H9 (cell line): ENCODE measurements at regions not wholly inside any gene's neighbourhood (a gene's known extent, or its start where the extent isn't known, plus 50 kb on each side); places are given as distances from the start of the nearest gene placed in this dataset.

Source experiments
- DNase-seq: peaks from one replicate; pipeline ENCODE4 v3.0.0-alpha.2; 2017
- H2AFZ ChIP-seq: one replicate; pipeline ENCODE4 v1.6.1; 2013; ENCODE audit warnings: mild to moderate bottlenecking, low read length, control low read depth, moderate library complexity
- H2AK5ac ChIP-seq: 2 replicates; pipeline ENCODE4 v1.6.1; 2013; ENCODE audit warnings: low read length, control low read depth, mixed read lengths; ENCODE audit not compliant: insufficient read length
- H2BK120ac ChIP-seq: one replicate; pipeline ENCODE4 v1.6.1; 2013; ENCODE audit warnings: low read depth, mild to moderate bottlenecking, low read length, control low read depth, inconsistent platforms; ENCODE audit not compliant: poor library complexity, severe bottlenecking
- H2BK12ac ChIP-seq: 2 replicates; pipeline ENCODE4 v1.6.1; 2013; ENCODE audit warnings: low read length, control low read depth, mixed read lengths, low read depth; ENCODE audit not compliant: insufficient read length
- H2BK15ac ChIP-seq: 2 replicates; pipeline ENCODE4 v1.6.1; 2013; ENCODE audit warnings: low read depth, low read length, control low read depth
- H2BK20ac ChIP-seq: one replicate; pipeline ENCODE4 v1.6.1; 2013; ENCODE audit warnings: low read depth, mild to moderate bottlenecking, low read length, control low read depth, inconsistent platforms; ENCODE audit not compliant: poor library complexity, severe bottlenecking
- H2BK5ac ChIP-seq: 2 replicates; pipeline ENCODE4 v1.6.1; 2013; ENCODE audit warnings: low read length, control low read depth, mixed read lengths; ENCODE audit not compliant: insufficient read length
- H3K14ac ChIP-seq: 2 replicates; pipeline ENCODE4 v1.6.1; 2013; ENCODE audit warnings: low read length, control low read depth; ENCODE audit not compliant: insufficient read depth
- H3K18ac ChIP-seq: 2 replicates; pipeline ENCODE4 v1.6.1; 2013; ENCODE audit warnings: low read depth, mild to moderate bottlenecking, mixed read lengths, low read length, control low read depth; ENCODE audit not compliant: insufficient read length
- H3K23ac ChIP-seq: 2 replicates; pipeline ENCODE4 v1.6.1; 2013; ENCODE audit warnings: low read length, control low read depth, mixed read lengths, low read depth; ENCODE audit not compliant: insufficient read length
- H3K23me2 ChIP-seq: 2 replicates; pipeline ENCODE4 v1.6.1; 2013; ENCODE audit warnings: low read depth, mild to moderate bottlenecking, mixed read lengths, low read length, control low read depth; ENCODE audit not compliant: insufficient read length, poor library complexity, severe bottlenecking
- H3K27ac ChIP-seq: 2 replicates; pipeline ENCODE4 v1.5.1; 2013; ENCODE audit warnings: low read length, control low read depth, mixed read lengths, low read depth; ENCODE audit not compliant: insufficient read length
- H3K27me3 ChIP-seq: 2 replicates; pipeline ENCODE4 v1.6.1; 2013; ENCODE audit warnings: low read length, control low read depth, inconsistent platforms; ENCODE audit not compliant: insufficient read depth
- H3K4ac ChIP-seq: 2 replicates; pipeline ENCODE4 v1.6.1; 2013; ENCODE audit warnings: low read depth, mild to moderate bottlenecking, control low read depth, inconsistent platforms, low read length, moderate library complexity
- H3K4me1 ChIP-seq: 2 replicates; pipeline ENCODE4 v1.6.1; 2013; ENCODE audit warnings: low read length, control low read depth, inconsistent platforms; ENCODE audit not compliant: insufficient read depth
- H3K4me2 ChIP-seq: 2 replicates; pipeline ENCODE4 v1.6.1; 2013; ENCODE audit warnings: low read length, control low read depth, mixed read lengths; ENCODE audit not compliant: insufficient read length, insufficient read depth
- H3K56ac ChIP-seq: 2 replicates; pipeline ENCODE4 v1.6.1; 2013; ENCODE audit warnings: low read depth, mild to moderate bottlenecking, mixed read lengths, low read length, control low read depth; ENCODE audit not compliant: insufficient read length
- H3K79me1 ChIP-seq: 2 replicates; pipeline ENCODE4 v1.6.1; 2013; ENCODE audit warnings: low read depth, mild to moderate bottlenecking, moderate library complexity, low read length, control low read depth, inconsistent platforms; ENCODE audit not compliant: insufficient read depth, poor library complexity, severe bottlenecking
- H3K79me2 ChIP-seq: 2 replicates; pipeline ENCODE4 v1.6.1; 2013; ENCODE audit warnings: low read length, control low read depth, inconsistent platforms; ENCODE audit not compliant: insufficient read depth
- H3K9ac ChIP-seq: 2 replicates; pipeline ENCODE4 v1.6.1; 2013; ENCODE audit warnings: low read length, control low read depth, mixed read lengths; ENCODE audit not compliant: insufficient read length; ENCODE audit errors: extremely low read depth
- H3K9me3 ChIP-seq: one replicate; pipeline ENCODE4 v1.6.1; 2013; ENCODE audit warnings: low read depth, low read length, inconsistent platforms; ENCODE audit not compliant: control insufficient read depth
- H3T11ph ChIP-seq: one replicate; pipeline ENCODE4 v1.6.1; 2013; ENCODE audit warnings: mild to moderate bottlenecking, low read length, control low read depth, inconsistent platforms
- H4K20me1 ChIP-seq: one replicate; pipeline ENCODE4 v1.6.1; 2013; ENCODE audit not compliant: control insufficient read depth, insufficient read length, insufficient read depth
- H4K5ac ChIP-seq: 2 replicates; pipeline ENCODE4 v1.6.1; 2013; ENCODE audit warnings: low read depth, mild to moderate bottlenecking, mixed read lengths, low read length, control low read depth; ENCODE audit not compliant: insufficient read length
- H4K8ac ChIP-seq: replicated peaks from 2 replicates; pipeline ENCODE4 v1.6.1; 2013; ENCODE audit warnings: low read length, control low read depth, mixed read lengths, low read depth; ENCODE audit not compliant: insufficient read length
- H4K91ac ChIP-seq: 2 replicates; pipeline ENCODE4 v1.6.1; 2013; ENCODE audit warnings: low read depth, mild to moderate bottlenecking, moderate library complexity, mixed read lengths, low read length, control low read depth; ENCODE audit not compliant: insufficient read length
- H3K27ac Mint-ChIP-seq, 3 experiments: 2 replicates in 2 of 3; 3 replicates in 1 of 3; pipeline ENCODE4 v1.8.0; 2020 to 2021; ENCODE audit warnings: mixed read lengths in 3 of 3, mild to moderate bottlenecking in 1 of 3, moderate library complexity in 1 of 3
- H3K27me3 Mint-ChIP-seq: 2 replicates; pipeline ENCODE4 v1.8.0; 2021; ENCODE audit warnings: low read depth, mild to moderate bottlenecking, moderate library complexity, mixed read lengths
- H3K36me3 Mint-ChIP-seq, 3 experiments: 2 replicates in 2 of 3; 3 replicates in 1 of 3; pipeline ENCODE4 v1.8.0; 2020 to 2021; ENCODE audit warnings: low read depth in 3 of 3, mixed read lengths in 3 of 3; ENCODE audit not compliant: insufficient read depth in 1 of 3
- H3K4me1 Mint-ChIP-seq, 2 experiments: 2 replicates each; pipeline ENCODE4 v1.8.0; 2020; ENCODE audit warnings: mixed read lengths in 2 of 2
- H3K4me3 Mint-ChIP-seq, 2 experiments: 2 replicates in 1 of 2; 3 replicates in 1 of 2; pipeline ENCODE4 v1.8.0; 2020 to 2021; ENCODE audit warnings: mild to moderate bottlenecking in 2 of 2, mixed read lengths in 2 of 2, moderate library complexity in 1 of 2
- H3K9me3 Mint-ChIP-seq, 2 experiments: 2 replicates in 1 of 2; 3 replicates in 1 of 2; pipeline ENCODE4 v1.8.0; 2020; ENCODE audit warnings: mild to moderate bottlenecking in 2 of 2, mixed read lengths in 2 of 2, moderate library complexity in 1 of 2
- CTCF ChIP-seq: fragments of 200-600 bp; sonication (generic); conservative IDR thresholded peaks from 3 replicates; pipeline ENCODE4 v1.8.0; 2021; ENCODE audit warnings: antibody characterized with exemption, mild to moderate bottlenecking
- WGBS: extraction: QIAGEN DNeasy Blood & Tissue Kit; methylation state at CpG from one replicate; pipeline ENCODE4 v1.1.7; 2013; ENCODE audit warnings: missing lambda C conversion rate, low lambda C conversion rate, mixed read lengths; ENCODE audit not compliant: insufficient read length; ENCODE audit errors: extremely low coverage; 5-methylcytosine and 5-hydroxymethylcytosine counted together

GRCh38 chr3:26012241-26012745 lies 222.4 kb downstream of the OXSM start:
- Histone ChIP-seq H2AFZ (no peak overlapping the region), H4K20me1 (no peaks in the 10 kb centered on the region)

More at GRCh38 chr3:26012241-26012745, 222.4 kb downstream of the OXSM start:
- TF ChIP-seq CTCF, result no peak
- Histone ChIP-seq H3K4ac (no peak overlapping the region), H3K23ac (no peak overlapping the region), H3K79me1 (no peaks in the 10 kb centered on the region), H4K8ac (no peak overlapping the region), H3K27me3 (no peaks in the 10 kb centered on the region), H3K9ac (no peak overlapping the region), H2BK5ac (no peak overlapping the region), H3K27ac (no peak overlapping the region), H2BK20ac (no peak overlapping the region), H3K14ac (no peak overlapping the region), H4K91ac (no peak overlapping the region), H4K5ac (no peak overlapping the region), H2AK5ac (no peak overlapping the region), H3K9me3 (no peaks in the 10 kb centered on the region), H3K4me2 (no peak overlapping the region), H2BK15ac (no peak overlapping the region), H3T11ph (no peak overlapping the region), H3K79me2 (no peaks in the 10 kb centered on the region), H2BK120ac (no peak overlapping the region), H2BK12ac (no peak overlapping the region), H3K18ac (no peak overlapping the region), H3K4me1 (no peaks in the 10 kb centered on the region), H3K56ac (no peak overlapping the region), H3K23me2 (no peaks in the 10 kb centered on the region)
- Mint-ChIP-seq H3K27me3 (no peaks in the 10 kb centered on the region), H3K9me3 (no peaks in the 10 kb centered on the region; a peak in 1 of 5 replicates), H3K27ac (no peak overlapping the region), H3K36me3 (no peaks in the 10 kb centered on the region), H3K4me1 (peaks cover 4 to 6% of the 10 kb centered on the region in 2 experiments; a peak in 2 of 4 replicates), H3K4me3 (no peak overlapping the region)
- DNase-seq, result no peak
- no CpG with 5 or more reads among the region's 3 CpGs for WGBS
